8988T (cell line): ENCODE measurements at regions not wholly inside any gene's neighbourhood (a gene's known extent, or its start where the extent isn't known, plus 50 kb on each side); places are given as distances from the start of the nearest gene placed in this dataset.

Experiments used
- DNase-seq: peaks from one replicate; pipeline ENCODE4 v3.0.0; 2011

DNA sequence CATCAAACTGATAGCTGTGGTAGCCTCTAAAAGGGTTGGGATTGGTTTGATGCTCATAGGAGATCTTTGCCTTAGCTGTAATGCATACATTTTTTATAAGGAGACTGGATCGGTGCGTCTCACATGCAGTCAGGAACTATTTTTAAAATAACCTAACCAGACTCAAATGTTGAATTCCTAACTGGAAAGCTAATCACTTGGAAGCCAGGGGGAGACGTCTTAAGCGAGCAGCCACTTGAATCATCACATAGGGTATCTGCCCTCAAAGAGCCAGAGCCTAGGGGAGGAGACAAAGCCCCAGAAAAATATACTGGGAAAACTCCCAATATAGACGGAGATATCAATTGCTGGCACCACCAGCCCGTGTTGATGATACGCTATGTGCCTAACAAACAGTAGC is 61.7 kb upstream of the PUM1 start:
- DNase-seq = peak; percentile 9

DNA sequence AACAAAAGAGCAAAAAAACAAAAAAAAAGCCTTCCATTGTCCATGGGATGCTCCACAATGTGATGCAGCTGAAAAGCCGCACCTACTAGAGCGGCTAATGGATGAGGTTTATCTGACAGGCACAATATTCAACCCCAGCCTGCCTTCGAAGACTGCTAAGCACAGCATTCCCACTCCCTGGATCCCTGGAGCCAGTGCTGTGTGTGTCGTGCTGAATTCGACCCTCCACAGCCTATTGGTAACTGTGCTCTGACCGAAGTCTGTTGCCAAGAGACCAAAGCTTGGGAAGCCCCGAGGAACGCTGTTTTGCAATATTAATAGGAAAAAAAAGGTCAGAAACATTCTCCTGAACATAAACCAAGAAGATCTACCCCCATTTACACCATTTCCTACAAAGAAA is 57.2 kb upstream of the PUM1 start:
- DNase-seq = no peak

DNA sequence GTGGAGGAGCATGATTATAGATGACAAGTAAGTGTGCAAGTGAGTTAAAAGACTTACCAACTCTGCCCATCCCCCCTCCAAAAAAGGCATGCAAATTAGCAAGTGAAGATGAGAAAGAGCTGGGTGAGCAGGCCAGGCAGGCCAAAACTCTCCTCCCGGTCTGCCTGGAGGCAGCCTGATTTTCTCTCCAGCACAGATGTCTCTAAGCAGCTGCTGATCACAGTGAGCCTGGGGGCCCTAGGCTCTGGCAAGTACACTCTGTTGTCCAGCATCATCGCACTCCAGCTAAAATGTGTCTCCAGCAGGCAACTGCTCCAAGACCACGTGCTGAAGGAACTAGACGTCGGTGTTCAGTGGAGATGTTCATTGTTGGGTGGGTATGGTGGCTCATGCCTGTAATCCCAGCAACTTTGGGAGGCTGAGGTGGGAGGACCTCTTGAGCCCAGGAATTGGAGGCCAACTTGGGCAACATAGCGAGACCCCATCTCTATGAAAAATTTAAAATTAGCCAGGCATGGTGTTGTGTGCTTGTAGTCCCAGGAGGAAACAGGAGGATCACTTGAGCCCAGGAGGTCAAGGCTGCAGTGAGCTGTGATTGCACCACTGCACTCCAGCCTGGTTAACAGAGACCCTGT is 56.7 kb upstream of the PUM1 start:
- DNase-seq = no peak

DNA sequence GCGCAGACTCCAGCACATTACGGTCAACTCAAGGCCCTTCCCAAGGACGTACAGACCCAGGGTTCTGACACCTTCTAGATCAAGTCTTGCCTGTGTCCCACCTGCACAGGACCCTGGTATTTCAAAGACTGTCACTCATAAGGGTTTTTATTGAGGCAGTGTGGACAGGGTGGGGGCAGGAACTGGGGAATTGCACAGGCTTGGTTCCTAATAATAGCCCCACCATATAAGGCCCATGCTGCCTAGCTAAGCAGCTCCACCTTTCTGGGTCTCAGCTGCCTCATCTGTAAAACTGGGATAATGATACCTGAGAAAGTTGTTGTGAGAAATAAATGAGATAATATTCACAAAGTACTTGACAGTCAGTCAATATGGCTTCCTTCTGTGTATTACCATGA is 55.3 kb upstream of the PUM1 start:
- DNase-seq = no peak

DNA sequence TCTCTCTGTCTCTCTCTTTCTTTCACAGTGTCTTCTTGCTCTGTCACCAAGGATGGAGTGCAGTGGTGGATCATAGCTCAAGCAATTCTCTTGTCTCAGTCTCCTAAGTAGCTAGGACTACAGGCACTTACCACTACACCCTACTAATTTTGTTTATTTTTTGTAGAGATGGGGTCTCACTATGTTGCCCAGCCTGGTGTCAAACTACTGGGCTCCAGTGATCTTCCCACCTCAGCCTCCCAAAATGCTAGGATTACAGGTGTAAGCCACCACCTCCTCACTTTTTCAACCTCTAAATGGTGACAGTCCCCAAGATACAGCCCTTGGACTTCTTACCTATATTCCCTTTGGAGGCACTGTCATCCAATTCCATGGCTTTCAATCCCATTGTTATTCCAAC is 50.5 kb upstream of the PUM1 start:
- DNase-seq = no peak
